BJ (cell line): ENCODE measurements at regions not wholly inside any gene's neighbourhood (a gene's known extent, or its start where the extent isn't known, plus 50 kb on each side); places are given as distances from the start of the nearest gene placed in this dataset.

Source experiments
- CTCF ChIA-PET: fragments of 350-600 bp; formaldehyde crosslinking; extraction: SDS; loops from one replicate; lab custom pipeline; 2021; ENCODE audit warnings: antibody characterized with exemption, inconsistent platforms; lab: Yijun Ruan, JAX
- POLR2A ChIA-PET: fragments of 300-600 bp; sonication (Branson Sonifier 250); formaldehyde crosslinking; extraction: SDS; loops from one replicate; lab custom pipeline; 2021; ENCODE audit warnings: antibody characterized with exemption; lab: Charles Lee
- DNase-seq: peaks from one replicate; pipeline ENCODE4 v3.0.0-alpha.2; 2011; ENCODE audit warnings: low read depth
- H3K27me3 ChIP-seq: 2 replicates; pipeline ENCODE4 v1.6.0; 2011; ENCODE audit warnings: low read length; ENCODE audit not compliant: control insufficient read depth, insufficient read depth
- H3K36me3 ChIP-seq: 2 replicates; pipeline ENCODE4 v1.5.1; 2011; ENCODE audit warnings: low read length; ENCODE audit not compliant: control insufficient read depth, insufficient read depth
- H3K4me3 ChIP-seq: 2 replicates; pipeline ENCODE4 v1.5.1; 2011; ENCODE audit warnings: low read depth, mild to moderate bottlenecking, control low read depth, low read length
- TF ChIP-seq, protein P1 (sequence below): IDR thresholded peaks from 2 replicates; pipeline ENCODE4 v1.5.1; 2011; ENCODE audit warnings: low read depth, mild to moderate bottlenecking, control low read depth, inconsistent platforms, low read length, moderate library complexity; ENCODE audit not compliant: insufficient read depth

DNA sequence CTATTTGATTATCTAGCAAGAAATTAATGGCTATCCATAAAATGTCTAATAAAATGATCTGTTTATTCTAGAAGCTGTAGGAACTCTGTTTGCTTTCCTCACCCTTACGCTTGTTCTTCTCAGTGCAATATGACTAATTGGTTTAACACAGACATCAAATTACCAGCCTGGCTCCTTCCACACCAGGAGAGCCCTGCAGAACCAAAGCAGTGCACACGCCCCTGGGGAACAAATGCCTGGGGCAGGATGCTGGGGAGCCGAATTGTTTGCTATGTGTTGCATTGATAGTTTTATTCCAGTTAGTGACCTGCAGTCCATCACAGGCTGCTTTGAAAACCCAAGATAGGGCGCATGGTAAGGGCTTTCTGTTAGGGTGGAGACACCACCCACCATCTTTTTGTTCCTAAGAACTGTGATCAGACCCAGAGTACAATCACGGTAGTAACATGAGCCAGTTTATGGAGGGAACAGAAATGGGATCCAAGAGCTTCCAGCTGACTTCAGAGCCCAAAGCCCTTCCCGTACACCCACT is 126.4 kb upstream of the CD93 start:
- ChIA-PET POLR2A (no interaction called here), CTCF (no interaction called here)
- no peak overlapping the region for H3K4me3 ChIP-seq
- TF ChIP-seq, protein P1, sequence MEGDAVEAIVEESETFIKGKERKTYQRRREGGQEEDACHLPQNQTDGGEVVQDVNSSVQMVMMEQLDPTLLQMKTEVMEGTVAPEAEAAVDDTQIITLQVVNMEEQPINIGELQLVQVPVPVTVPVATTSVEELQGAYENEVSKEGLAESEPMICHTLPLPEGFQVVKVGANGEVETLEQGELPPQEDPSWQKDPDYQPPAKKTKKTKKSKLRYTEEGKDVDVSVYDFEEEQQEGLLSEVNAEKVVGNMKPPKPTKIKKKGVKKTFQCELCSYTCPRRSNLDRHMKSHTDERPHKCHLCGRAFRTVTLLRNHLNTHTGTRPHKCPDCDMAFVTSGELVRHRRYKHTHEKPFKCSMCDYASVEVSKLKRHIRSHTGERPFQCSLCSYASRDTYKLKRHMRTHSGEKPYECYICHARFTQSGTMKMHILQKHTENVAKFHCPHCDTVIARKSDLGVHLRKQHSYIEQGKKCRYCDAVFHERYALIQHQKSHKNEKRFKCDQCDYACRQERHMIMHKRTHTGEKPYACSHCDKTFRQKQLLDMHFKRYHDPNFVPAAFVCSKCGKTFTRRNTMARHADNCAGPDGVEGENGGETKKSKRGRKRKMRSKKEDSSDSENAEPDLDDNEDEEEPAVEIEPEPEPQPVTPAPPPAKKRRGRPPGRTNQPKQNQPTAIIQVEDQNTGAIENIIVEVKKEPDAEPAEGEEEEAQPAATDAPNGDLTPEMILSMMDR = no peak
- no peak for DNase-seq
- H3K36me3 ChIP-seq = no peaks in the 10 kb centered on the region
- H3K27me3 ChIP-seq = no peaks in the 10 kb centered on the region

DNA sequence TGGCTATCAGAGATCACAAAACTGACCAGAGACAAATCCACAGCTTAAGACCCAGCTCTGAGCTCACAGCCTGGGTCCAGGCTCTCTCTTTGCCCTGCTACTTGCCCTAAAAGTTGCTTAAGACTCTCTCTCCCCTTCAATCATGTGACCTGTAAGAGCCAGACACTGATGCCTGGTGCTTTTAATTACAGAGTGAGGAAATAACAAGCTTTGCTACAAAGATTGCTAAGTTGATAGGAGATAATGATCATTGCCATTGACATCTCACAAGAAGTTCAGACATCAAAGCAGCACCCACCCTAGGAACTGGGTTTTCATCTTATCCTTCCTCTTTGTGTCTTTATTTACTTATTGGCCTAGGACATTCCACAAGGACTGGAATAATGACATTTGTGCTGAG is 125.9 kb upstream of the CD93 start:
- Histone ChIP-seq H3K4me3 (no peak overlapping the region), H3K27me3 (no peaks in the 10 kb centered on the region), H3K36me3 (no peaks in the 10 kb centered on the region)
- TF ChIP-seq, protein P1 = no peak
- DNase-seq = no peak
- ChIA-PET CTCF (no interaction called here), POLR2A (no interaction called here)

DNA sequence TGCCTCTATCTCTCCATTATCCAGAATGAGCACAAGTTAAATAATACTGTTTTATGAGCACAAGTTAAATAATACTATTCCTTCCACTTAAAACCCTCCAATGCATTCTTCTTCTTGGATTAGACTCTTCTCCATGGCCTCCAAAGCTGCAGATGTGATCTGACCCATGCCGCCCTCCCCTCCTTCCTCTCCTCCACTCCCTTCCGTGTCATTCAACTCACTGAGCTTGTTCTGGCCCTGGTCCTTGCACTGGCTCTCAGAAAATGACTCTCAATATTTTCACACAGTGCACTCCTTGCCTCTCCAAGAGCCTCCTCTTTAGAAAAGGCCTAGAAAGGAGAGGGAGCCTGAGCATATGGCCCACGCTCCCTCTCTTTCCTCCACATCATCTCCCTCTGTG is 125.0 kb upstream of the CD93 start:
- POLR2A ChIA-PET = no interaction called here
- H3K27me3 ChIP-seq = no peaks in the 10 kb centered on the region; the same call in 1 of the 2 replicates
- TF ChIP-seq, protein P1 = no peak
- no peak overlapping the region for H3K4me3 ChIP-seq
- CTCF ChIA-PET = no interaction called here
- H3K36me3 ChIP-seq = no peaks in the 10 kb centered on the region
- no peak for DNase-seq

DNA sequence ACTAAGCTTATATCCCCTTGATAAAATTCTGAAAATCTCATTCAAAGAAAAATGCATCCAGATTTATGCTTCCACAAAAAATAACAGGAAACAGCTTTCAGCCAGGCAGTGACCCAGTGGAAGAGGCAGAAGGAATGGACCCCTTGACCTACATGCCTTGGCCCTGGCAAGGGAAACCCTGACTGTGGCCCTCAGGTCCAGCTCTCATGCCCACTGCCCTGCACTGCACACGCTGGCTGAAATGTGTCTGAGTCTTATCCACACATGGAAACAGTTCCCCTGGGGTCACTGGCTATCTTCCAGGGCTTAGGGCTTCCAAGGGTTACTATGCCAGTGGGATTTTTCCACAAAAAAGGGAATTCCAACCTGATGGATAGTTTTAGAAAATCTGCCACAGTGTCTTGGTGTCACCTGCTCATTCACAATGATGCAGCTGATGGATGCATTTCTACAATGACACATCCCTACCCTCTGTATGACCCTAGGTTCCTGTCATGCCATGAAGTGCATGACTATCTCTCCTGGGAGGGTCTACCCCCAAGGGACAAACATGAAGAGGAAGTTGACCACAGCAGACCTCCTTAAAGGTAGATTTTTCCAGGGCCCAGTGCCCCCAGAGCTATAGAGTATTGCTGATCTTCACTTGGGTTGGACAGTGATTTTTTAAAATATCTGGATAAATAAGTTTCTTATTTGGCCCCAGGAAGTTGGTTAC is 121.9 kb upstream of the CD93 start:
- no peak for DNase-seq
- no peak overlapping the region for H3K4me3 ChIP-seq
- ChIA-PET POLR2A (no interaction called here), CTCF (no interaction called here)
- peaks cover 8% of the 10 kb centered on the region for H3K27me3 ChIP-seq
- no peaks in the 10 kb centered on the region for H3K36me3 ChIP-seq
- TF ChIP-seq, protein P1 = no peak

DNA sequence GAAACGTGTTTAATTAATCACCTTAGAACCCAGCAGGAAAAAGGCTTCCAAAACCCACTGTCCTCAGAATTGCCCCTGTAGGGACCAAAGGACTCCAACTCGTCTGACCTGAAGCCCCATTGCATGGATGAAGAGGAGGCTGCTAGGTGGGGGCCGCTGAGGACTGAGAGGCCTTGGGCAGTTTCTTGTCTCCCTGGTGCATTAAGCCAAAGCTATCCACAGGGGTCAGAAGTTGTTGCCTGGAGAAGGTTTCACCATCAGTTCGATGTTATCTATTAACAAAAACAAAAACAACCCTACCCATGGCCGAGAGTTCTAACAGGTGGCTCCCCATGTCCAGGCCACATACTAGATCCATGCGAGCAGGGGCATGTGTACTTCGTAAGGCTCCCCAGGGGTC is 120.9 kb upstream of the CD93 start:
- TF ChIP-seq, protein P1 = no peak
- POLR2A ChIA-PET = no interaction called here
- CTCF ChIA-PET = no interaction called here
- no peak for DNase-seq
- Histone ChIP-seq H3K36me3 (no peaks in the 10 kb centered on the region), H3K27me3 (peaks cover 8% of the 10 kb centered on the region), H3K4me3 (no peak overlapping the region)
